Chondrocyte (in vitro differentiated cells): ENCODE measurements at regions not wholly inside any gene's neighbourhood (a gene's known extent, or its start where the extent isn't known, plus 50 kb on each side); places are given as distances from the start of the nearest gene placed in this dataset.
A peak's percentile ranks its signal among the peaks of the same experiment; 100 is the strongest.

Experiments used
- DNase-seq: peaks from one replicate; pipeline ENCODE4 v3.0.0; 2021; ENCODE audit warnings: mixed read lengths, low spot score
- H3K27ac Mint-ChIP-seq: one replicate; pipeline ENCODE4 v1.8.0; 2021; ENCODE audit warnings: mild to moderate bottlenecking, moderate library complexity, mixed read lengths; ENCODE audit not compliant: unreplicated experiment
- H3K27me3 Mint-ChIP-seq: 2 replicates; pipeline ENCODE4 v1.8.0; 2021; ENCODE audit warnings: low read depth, mixed read lengths
- H3K36me3 Mint-ChIP-seq: 2 replicates; pipeline ENCODE4 v1.8.0; 2021; ENCODE audit warnings: low read depth, mixed read lengths
- H3K4me1 Mint-ChIP-seq: 2 replicates; pipeline ENCODE4 v1.8.0; 2021; ENCODE audit warnings: low read depth, mild to moderate bottlenecking, mixed read lengths
- H3K4me3 Mint-ChIP-seq: one replicate; pipeline ENCODE4 v1.8.0; 2021; ENCODE audit warnings: mild to moderate bottlenecking, moderate library complexity, mixed read lengths; ENCODE audit not compliant: unreplicated experiment
- H3K9me3 Mint-ChIP-seq: 2 replicates; pipeline ENCODE4 v1.8.0; 2021; ENCODE audit warnings: low read depth, mixed read lengths
- TF ChIP-seq, protein P1 (sequence below): fragments of 200-600 bp; sonication (generic); IDR thresholded peaks from 2 replicates; pipeline ENCODE4 v1.5.0; 2021; ENCODE audit warnings: antibody characterized with exemption, mild to moderate bottlenecking, moderate library complexity

DNA sequence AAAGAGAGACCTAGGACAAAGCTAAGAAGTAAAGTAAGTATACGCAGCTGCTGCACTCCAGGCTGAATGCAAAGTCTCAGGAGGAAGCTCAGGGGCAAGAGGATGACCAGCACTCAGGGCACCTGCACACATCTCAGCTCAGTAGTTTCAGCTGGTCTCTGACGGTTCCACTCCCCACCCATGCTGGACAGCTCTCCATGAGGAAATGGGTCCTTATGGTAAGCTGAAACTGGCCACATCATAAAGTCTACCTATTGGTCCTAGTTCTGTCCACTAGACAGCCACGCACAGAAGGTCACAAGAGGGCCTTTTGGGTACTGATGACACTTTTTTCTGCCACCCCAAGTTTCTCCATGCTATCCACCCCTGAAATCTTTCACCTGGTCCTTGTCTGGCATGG is 215.3 kb downstream of the TTC32 start:
- Mint-ChIP-seq H3K36me3 (peaks cover 3% of the 10 kb centered on the region), H3K27me3 (peaks cover 2% of the 10 kb centered on the region), H3K4me3 (no peak overlapping the region), H3K4me1 (peaks cover 13% of the 10 kb centered on the region), H3K9me3 (no peaks in the 10 kb centered on the region), H3K27ac (no peak overlapping the region)
- TF ChIP-seq, protein P1, sequence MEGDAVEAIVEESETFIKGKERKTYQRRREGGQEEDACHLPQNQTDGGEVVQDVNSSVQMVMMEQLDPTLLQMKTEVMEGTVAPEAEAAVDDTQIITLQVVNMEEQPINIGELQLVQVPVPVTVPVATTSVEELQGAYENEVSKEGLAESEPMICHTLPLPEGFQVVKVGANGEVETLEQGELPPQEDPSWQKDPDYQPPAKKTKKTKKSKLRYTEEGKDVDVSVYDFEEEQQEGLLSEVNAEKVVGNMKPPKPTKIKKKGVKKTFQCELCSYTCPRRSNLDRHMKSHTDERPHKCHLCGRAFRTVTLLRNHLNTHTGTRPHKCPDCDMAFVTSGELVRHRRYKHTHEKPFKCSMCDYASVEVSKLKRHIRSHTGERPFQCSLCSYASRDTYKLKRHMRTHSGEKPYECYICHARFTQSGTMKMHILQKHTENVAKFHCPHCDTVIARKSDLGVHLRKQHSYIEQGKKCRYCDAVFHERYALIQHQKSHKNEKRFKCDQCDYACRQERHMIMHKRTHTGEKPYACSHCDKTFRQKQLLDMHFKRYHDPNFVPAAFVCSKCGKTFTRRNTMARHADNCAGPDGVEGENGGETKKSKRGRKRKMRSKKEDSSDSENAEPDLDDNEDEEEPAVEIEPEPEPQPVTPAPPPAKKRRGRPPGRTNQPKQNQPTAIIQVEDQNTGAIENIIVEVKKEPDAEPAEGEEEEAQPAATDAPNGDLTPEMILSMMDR: no peak
- no peak for DNase-seq

DNA sequence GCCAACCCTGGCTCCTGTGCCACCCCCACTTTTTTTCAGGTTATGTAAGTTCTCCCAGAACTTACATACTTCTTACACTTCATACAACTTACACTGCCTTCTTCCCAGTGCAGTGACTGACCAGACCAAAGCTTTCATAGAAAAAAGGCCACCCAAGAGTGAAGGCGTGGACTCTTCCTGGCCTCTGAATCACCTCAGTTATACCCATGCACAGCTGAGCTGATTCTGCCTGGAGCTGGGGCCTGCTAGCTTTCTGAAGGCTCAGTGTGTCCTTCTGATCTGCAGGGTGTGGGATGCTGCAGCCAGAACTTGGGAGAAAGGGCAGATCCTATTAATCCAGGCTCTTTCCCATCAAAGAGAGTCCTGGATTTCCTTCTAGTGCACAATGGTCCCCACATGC is 216.1 kb downstream of the TTC32 start:
- Mint-ChIP-seq H3K4me1 (peaks cover 13% of the 10 kb centered on the region), H3K27me3 (no peaks in the 10 kb centered on the region), H3K27ac (no peak overlapping the region), H3K9me3 (no peaks in the 10 kb centered on the region), H3K36me3 (peaks cover 3% of the 10 kb centered on the region), H3K4me3 (no peak overlapping the region)
- DNase-seq: no peak
- TF ChIP-seq, protein P1: no peak

DNA sequence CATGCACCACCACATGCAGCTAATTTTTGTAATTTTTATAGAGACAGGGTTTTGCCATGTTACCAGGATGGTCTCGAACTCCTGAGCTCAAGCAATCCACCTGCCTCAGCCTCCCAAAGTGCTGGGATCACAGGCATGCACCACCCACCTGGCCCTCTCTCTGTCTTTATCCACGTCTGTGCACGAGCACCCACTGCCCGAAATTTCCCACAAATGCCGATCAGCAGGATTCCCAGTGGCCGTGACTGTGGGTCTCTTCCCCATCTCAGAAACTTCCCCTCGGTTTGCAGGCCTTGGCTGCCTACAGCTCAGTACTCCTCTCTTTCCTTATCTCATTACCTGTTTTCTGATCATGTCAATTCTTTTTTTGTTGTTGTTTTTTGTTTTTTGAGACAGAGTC is 217.3 kb downstream of the TTC32 start:
- Mint-ChIP-seq H3K9me3 (no peaks in the 10 kb centered on the region), H3K4me3 (no peak overlapping the region), H3K27ac (peak overlapping the region; percentile 50), H3K36me3 (peaks cover 3% of the 10 kb centered on the region), H3K27me3 (no peaks in the 10 kb centered on the region), H3K4me1 (peaks cover 13% of the 10 kb centered on the region)
- TF ChIP-seq, protein P1: no peak
- DNase-seq: no peak

DNA sequence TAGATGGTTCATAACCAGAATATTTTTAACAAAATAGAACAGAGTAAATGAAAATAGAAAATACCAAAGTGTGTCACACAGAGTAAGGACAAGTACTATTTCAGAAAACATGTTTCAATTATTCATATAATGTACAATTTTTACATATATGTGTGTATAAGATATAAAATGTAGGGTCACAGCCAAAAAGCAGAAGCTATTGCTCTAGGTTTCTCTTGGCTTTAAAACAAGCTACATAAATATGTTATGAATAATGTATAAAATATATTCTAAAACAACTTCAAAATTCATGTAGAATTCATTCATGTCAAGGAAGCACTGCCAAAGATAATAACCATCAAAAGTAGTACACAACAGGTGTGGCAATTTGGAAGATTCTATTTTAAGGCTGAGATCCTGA is 218.2 kb downstream of the TTC32 start:
- no peak overlapping the region for H3K4me3 Mint-ChIP-seq
- peaks cover 3% of the 10 kb centered on the region for H3K36me3 Mint-ChIP-seq
- no peaks in the 10 kb centered on the region for H3K27me3 Mint-ChIP-seq
- H3K27ac Mint-ChIP-seq: no peak overlapping the region
- peaks cover 13% of the 10 kb centered on the region for H3K4me1 Mint-ChIP-seq
- H3K9me3 Mint-ChIP-seq: no peaks in the 10 kb centered on the region
- no peak for DNase-seq
- TF ChIP-seq, protein P1: no peak

DNA sequence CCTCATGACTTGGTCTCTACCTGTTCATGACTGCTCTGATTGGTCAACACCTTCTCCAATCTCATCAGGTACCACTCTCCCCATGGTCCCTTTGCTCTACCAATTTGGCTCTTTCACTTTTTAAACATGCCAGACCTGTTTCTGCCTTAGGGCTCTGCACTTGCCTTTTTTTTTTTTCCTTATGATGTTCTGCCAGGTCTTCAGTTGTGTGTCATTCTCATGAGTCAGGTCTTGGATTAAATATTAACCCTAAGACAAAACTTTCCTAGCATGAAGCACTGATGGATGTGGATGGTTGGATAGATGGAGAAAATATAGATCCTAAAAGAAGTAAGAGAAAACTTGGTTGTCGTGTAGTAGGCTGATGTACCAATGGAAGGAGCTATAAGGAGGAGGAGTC is 219.3 kb downstream of the TTC32 start:
- H3K9me3 Mint-ChIP-seq: no peaks in the 10 kb centered on the region
- no peak overlapping the region for H3K27ac Mint-ChIP-seq
- H3K4me3 Mint-ChIP-seq: no peak overlapping the region
- H3K4me1 Mint-ChIP-seq: peaks cover 14% of the 10 kb centered on the region
- H3K36me3 Mint-ChIP-seq: peaks cover 3% of the 10 kb centered on the region
- H3K27me3 Mint-ChIP-seq: no peaks in the 10 kb centered on the region
- TF ChIP-seq, protein P1: no peak
- DNase-seq: no peak
